Sigmoid colon (tissue), 4 donors: ENCODE measurements at regions not wholly inside any gene's neighbourhood (a gene's known extent, or its start where the extent isn't known, plus 50 kb on each side); places are given as distances from the start of the nearest gene placed in this dataset.

Experiments
- CTCF ChIP-seq, 4 experiments: fragments of 450-650 bp in 3 of 4; fragments of 200-600 bp in 1 of 4; IDR thresholded peaks; one replicate each; pipeline ENCODE4 v1.5.1; 2016 to 2019; ENCODE audit warnings: antibody characterized with exemption in 4 of 4, mild to moderate bottlenecking in 3 of 4, moderate library complexity in 2 of 4
- EP300 ChIP-seq, 4 donors: sonication (generic); formaldehyde crosslinking; IDR thresholded peaks; one replicate each; pipeline ENCODE4 v1.6.1; 2017; ENCODE audit warnings: antibody characterized with exemption in 4 of 4
- POLR2A ChIP-seq, 2 donors: fragments of 450-650 bp; IDR thresholded peaks; one replicate each; pipeline ENCODE4 v1.6.1; 2016; ENCODE audit warnings: antibody characterized with exemption in 2 of 2, mild to moderate bottlenecking in 2 of 2, moderate library complexity in 2 of 2
- POLR2AphosphoS5 ChIP-seq, 4 donors: sonication (generic); formaldehyde crosslinking; IDR thresholded peaks; one replicate each; pipeline ENCODE4 v1.6.1; 2017; ENCODE audit warnings: antibody characterized with exemption in 4 of 4

GRCh38 chr21:27671207-27671606 lies 704.3 kb upstream of the ADAMTS5 start:
- TF ChIP-seq CTCF (IDR thresholded peaks at IDR 0.05), result no peak
- TF ChIP-seq POLR2A (IDR thresholded peaks at IDR 0.05), result no peak
- TF ChIP-seq POLR2AphosphoS5 (IDR thresholded peaks at IDR 0.05), result no peak
- no peak for TF ChIP-seq EP300 (IDR thresholded peaks at IDR 0.05)
